GM12872 (cell line): ENCODE measurements at regions not wholly inside any gene's neighbourhood (a gene's known extent, or its start where the extent isn't known, plus 50 kb on each side); places are given as distances from the start of the nearest gene placed in this dataset.

Experiments
- CTCF ChIP-seq: IDR thresholded peaks from 3 replicates; pipeline ENCODE4 v1.5.1; 2011; ENCODE audit warnings: low read depth, mild to moderate bottlenecking, low read length, moderate library complexity; ENCODE audit not compliant: insufficient read depth

- no peak for TF ChIP-seq CTCF
Observed at GRCh38 chr5:126067404-126067803, 355.8 kb upstream of the GRAMD2B start.

GRCh38 chr5:126069329-126069728, 353.9 kb upstream of the GRAMD2B start:
- TF ChIP-seq CTCF: no peak

- no peak for TF ChIP-seq CTCF
Observed at GRCh38 chr5:126070481-126070880, 352.7 kb upstream of the GRAMD2B start.

GRCh38 chr5:126074538-126074937, 348.7 kb upstream of the GRAMD2B start:
- TF ChIP-seq CTCF: no peak

- TF ChIP-seq CTCF: no peak
Observed at GRCh38 chr5:126079266-126079665, 343.9 kb upstream of the GRAMD2B start.

GRCh38 chr5:126081209-126081608, 342.0 kb upstream of the GRAMD2B start:
- no peak for TF ChIP-seq CTCF

GRCh38 chr5:126093041-126093440, 330.2 kb upstream of the GRAMD2B start:
- no peak for TF ChIP-seq CTCF

GRCh38 chr5:126093718-126094117, 329.5 kb upstream of the GRAMD2B start:
- no peak for TF ChIP-seq CTCF
